HG02852 (cell line): ENCODE measurements at regions not wholly inside any gene's neighbourhood (a gene's known extent, or its start where the extent isn't known, plus 50 kb on each side); places are given as distances from the start of the nearest gene placed in this dataset.
"Not testable (repeated sequence)": the region's sequence is repeated elsewhere in the genome, so short reads cannot be mapped to it uniquely, and the experiment has no call there.

ENCODE experiments used
- ATAC-seq: cut with Tn5 transposase; IDR thresholded peaks from one replicate; pipeline ENCODE4 v1.9.1; 2021; ENCODE audit warnings: mild to moderate bottlenecking, moderate library complexity; ENCODE audit not compliant: unreplicated experiment

DNA sequence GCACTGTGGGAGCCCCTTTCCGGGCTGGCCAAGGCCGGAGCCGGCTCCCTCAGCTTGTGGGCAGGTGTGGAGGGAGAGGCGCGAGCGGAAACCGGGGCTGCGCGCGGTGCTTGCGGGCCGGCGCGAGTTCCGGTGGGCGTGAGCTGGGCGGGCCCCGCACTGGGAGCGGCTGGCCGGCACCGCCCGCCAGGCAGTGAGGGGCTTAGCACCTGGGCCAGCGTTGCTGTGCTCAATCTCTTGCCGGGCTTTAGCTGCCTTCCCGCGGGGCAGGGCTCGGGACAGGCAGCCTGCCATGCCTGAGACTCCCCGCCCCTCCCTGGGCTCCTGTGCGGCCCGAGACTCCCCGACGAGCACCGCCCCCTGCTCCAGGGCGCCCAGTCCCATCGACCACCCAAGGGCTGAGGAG is 405.2 kb upstream of the PRR20A start:
- ATAC-seq, result no peak

DNA sequence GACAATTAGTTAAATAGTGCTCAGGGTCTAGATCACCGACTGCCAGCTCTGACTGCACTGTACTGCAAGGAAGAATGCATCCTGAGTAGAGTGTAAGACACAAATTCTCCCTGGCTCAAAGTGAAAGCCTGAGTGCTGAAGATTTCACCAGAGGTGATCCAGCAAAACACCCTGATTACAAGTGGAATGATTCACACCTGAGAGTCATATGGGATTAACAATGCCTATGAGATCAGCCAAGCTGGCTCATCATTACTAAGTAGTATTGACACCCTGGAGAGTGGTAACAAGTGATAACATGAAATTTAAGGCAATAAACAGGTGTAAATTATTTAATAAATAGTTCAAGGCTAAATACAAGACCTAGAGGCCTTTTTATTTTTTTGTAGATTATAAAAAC is 403.8 kb upstream of the PRR20A start:
- ATAC-seq, result no peak

DNA sequence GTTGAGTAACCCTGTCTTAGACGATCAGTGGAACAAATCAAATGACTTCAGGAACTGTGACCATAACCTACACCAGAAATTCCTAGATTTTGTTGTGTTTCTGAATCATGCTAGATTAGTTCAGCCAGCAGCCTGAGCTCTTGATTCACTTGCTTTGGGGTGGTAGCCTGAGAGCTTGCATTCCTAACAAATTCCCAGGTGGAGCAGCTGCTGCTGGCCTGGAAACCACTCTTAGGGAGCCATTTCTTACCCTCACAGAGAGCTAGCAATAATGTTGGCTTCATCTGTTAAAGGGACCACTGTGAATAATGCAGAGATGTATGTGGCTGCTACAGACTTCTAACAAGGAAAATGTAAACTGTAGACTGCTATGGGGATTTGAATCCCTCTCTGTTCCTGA is 388.1 kb upstream of the PRR20A start:
- no peak for ATAC-seq

DNA sequence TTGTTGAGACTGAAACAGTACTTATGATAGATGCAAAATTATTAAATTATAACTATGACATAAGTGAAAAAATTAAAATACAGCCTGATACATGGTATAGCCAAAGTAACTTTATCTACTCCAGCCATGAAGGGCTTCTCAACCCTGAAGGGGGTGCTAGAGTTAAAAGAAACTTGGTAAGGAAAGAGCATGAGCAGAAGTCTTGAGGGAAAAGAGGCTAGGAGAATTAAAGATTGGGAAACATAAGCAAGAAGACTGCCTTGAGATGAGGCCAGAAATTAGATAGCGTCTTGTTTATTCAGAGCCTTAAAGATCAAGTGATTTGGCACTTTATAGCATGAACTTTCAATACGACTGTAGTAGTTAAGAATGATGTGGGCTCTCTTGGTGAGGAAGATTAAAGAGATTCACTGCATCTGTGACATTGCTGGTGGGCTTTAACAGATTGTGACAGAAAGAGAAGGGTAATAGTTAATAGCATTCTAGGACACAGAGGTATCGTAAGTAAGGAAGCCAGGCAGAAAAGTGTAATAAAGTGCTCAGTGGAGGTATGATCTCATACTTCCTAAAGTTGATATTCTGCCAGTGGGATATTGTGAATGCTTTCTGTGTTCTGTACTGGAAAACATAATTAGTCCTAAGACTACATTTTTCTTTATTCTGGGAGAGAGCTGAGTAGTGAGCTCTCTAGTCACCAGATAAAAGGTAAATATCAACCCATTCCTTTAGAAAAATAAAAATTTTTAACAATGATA is 385.4 kb upstream of the PRR20A start:
- no peak for ATAC-seq

DNA sequence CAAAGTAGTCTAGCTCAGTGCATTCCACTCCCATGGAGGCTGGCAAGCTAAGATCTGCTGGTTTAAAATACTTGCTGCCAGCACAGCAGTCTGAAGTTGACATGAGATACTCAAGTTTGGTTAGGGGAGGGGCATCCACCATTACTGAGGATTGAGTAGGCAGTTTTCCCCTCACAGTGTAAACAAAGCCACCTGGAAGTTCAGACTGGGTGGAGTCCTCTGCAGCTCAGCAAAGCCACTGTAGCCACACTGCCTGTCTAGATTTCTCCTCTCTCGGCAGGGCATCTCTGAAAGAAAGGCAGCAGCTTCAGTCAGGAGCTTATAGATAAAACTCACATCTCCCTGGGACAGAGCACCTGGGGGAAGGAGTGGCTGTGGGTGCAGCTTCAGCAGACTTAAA is 377.4 kb upstream of the PRR20A start:
- not testable (repeated sequence) for ATAC-seq

DNA sequence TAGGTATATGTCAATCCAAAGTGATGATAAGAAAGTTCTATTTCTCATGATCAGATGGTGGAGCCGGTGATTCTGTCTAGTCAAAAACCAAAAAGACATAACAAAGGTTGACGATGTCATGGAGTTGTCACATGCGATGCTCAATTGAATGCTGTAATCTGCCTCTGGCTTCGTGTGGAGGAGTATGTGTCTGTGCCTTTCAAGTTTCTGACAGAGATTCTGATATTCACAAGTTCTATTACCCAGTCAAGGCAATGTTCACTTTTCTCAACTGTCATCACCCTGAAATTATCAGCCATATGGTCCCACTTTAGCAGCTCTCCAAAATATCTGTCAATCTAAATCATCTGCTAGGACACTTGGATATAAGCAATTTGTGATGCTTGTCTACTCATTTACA is 367.6 kb upstream of the PRR20A start:
- no peak for ATAC-seq

DNA sequence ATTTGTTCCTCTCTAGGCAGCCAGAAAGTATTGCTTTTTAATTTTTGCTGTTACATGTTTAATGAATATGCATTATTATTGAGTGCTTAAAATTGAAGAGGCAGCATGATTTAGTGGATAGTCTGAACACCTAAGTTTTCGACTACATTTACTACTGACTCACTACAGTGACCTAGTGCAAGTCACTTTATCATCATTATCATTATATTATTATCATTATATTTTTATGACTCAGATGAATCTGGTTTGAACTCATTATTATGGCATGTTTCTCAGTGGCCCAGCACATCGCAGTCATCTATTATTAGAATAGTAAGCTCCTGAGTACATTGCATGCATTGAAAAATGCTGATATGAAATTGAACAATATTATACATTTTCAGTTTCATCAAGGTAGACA is 351.2 kb upstream of the PRR20A start:
- no peak for ATAC-seq

DNA sequence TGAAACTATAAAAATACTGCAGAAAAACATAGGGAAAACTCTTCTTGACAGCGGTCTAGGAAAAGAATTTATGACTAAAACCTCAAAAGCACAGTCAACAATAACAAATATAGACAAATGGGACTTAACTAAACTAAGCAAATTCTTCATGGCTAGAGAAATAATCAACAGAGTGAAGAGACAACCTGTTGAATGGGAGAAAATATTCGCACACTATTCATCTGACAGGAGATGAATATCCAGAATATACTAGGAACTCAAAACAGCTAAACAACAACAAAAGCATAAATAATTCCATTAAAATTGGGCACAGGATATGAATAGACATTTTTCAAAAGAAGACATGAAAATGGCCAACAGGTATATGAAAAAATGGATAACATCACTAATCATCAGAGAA is 303.6 kb upstream of the PRR20A start:
- ATAC-seq, result no peak

DNA sequence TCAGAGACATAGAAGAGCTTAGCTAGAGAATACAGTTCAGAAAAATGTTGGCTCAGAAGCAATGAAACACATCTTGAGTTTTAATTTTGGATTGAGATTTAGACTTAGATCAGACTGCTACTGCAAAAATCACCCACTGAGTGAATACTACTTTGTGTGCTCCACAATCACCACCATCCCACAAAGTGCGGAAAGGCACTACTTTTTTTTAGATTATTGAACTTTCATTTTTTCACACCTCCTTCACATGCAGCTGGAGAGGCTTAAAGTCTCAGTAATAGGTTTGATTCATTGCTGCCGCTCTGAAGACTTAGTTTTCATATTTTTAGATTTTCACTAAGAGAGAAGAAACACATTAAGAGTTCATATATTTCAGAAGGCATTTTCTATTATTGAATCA is 289.9 kb upstream of the PRR20A start:
- ATAC-seq, result no peak

DNA sequence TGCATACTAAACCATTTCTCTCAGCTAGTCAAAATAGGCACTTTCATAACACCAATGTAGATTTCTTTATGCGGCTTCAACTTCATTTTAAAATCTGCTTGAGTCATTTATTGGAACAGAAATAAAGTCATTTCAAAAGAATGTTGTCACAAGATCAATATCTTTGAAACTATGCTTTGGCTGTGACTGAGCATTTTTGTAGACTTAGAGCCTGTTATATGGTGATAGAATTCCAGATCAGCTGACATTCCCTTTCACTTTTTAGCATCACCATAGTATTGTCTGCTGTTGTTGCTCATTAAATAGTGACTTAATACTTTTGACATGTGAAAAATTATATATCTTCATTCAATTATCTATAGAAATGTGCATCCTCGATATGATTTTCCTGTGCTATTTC is 279.2 kb upstream of the PRR20A start:
- no peak for ATAC-seq

DNA sequence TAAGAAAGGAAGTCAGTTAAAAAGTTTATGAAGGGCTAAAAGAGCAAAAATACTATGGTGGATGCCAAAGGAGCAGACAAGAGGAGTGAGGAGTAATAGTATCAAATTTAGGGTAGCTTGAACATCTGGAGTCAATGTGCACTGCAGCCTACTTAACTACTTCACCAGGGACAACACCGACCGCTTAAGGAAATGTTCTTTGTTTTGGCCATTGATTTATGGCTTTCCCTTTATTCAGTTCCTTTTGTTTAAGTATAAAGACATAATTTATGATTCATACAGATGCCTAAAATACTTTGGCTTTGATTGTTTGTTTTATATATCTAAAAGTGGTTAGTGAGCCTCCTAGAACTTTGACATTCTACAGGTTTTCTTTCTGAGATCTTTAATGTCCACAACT is 276.3 kb upstream of the PRR20A start:
- no peak for ATAC-seq

DNA sequence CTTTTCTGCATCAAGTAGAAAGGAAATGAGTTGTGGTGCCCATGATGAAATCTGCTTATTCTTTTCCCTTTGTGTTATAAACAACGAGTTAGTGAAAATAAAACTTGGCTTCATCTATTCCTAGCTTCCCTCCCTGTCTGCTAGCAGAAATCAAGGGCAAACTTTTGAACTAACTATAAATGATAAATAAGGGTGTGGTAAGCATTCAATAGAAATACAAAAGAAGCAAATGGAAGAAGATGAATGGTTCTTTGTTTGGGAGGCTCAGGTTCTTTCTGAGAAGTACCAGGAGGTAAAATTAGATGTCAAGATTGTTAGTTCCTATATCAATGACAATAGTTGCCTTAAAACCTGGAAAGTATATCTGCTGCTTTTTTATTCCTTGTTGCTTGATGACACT is 275.3 kb upstream of the PRR20A start:
- no peak for ATAC-seq

DNA sequence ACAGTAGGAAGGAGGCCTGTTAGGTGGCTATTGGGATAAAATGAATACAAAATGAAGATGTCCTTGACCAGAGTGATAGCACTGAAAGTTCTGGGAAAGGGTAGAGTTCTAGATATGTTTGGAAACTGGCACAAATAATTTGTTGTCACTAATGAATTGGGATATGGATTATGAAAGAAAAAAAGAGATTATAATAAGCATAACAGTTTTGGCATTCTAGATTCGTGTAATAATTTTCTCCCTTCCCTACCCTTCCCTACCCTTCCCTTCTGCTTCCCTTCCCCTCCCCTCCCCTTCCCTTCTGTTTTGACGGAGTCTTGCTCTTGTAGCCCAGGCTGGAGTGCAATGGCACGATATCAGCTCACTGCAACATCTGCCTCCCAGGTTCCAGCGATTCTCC is 271.0 kb upstream of the PRR20A start:
- no peak for ATAC-seq

DNA sequence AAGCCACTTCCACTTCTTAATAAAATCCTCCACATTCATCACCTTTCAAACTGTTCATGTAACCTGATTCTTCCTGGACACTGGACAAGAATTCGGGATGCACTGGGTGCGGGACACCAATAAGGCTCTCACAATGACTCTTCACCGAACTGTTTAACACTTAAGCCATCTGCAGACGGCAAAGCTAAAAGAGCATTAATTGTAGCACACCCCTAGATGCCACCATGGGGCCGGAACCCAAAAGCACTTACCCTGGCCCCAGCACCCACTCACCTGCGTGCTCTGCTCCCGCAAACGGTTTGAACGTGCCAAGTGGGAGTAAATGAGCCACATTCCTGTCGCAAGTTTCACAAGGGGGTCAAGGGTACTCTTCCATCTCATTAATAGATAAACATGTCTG is 254.3 kb upstream of the PRR20A start:
- no peak for ATAC-seq

DNA sequence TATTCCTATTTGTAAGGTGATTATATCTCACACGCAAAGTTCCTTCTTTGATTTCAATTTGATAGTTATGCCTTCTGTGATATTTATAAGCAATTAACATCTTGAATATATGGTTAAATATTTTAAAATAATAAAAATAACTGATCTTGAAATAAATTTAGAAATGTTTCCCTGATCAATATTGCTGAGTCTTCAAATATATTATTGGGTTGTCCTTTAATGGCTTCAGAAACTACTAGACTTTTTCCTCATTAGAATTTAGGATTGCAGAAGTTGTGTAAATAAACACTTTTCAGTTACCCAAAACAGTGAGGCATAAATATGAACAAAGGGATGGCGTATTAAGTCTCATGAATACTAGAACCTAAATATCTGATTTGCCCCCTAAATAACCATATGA is 252.3 kb upstream of the PRR20A start:
- no peak for ATAC-seq

DNA sequence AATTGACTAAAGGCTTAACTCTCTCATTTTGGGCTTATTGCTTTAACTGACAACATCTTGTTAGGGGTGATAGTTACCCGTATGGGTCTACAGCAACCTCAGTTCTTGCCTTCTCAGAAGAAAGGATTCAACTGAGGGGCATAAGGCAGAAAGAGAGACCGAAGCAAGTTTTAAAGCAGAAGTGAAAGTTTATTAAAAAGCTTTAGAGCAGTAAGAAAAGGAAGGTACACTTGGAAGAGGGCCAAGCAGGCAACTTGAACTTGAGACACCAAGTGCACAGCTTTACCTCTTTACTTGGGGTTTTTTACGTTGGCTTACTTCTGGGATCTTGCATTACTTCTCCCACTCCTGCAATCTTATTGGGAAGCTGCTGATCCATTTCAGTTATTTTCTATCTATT is 246.9 kb upstream of the PRR20A start:
- no peak for ATAC-seq

DNA sequence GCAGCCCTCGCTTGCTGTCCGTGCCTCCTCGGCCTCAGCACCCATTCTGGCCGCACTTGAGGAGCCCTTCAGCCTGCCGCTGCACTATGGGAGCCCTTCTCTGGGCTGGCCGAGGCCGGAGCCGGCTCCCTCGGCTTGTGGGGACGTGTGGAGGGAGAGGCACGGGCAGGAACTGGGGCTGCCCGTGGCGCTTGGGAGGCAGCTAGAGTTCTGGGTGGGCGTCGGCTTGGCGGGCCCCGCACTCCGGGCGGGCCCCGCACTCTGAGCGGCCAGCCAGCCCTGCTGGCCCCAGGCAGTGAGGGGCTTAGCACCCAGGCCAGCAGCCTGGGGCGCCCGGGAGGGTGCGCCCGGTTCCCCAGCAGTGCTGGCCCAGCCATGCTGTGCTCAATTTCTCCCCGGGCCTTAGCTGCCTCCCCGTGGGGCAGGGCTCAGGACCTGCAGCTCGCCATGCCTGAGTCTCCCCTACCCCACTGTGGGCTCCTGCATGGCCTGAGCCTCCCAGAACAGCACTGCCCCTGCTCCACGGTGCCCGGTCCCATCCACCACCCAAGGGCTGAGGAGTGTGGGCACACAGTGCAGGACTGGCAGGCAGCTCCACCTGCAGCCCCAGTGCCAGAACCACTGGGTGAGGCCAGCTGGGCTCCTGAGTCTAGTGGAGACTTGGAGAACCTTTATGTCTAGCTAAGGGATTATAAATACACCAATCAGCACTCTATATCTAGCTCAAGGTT is 240.0 kb upstream of the PRR20A start:
- no peak for ATAC-seq

DNA sequence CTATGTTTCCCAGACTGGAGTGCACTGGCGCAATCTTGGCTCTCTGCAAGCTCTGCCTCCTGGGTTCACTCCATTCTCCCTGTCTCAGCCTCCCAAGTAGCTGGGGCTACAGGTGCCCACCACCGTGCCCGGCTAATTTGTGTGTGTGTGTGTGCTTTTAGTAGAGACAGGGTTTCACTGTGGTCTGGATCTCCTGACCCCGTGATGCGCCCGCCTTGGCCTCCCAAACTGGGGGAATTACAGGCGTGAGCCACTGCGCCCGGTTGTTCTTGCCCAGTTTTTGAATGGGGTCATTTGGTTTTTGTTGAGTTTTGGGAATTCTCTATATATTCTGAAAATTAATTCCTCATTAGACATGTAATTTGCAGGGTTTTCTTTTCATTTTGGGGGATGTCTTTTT is 238.4 kb upstream of the PRR20A start:
- no peak for ATAC-seq

DNA sequence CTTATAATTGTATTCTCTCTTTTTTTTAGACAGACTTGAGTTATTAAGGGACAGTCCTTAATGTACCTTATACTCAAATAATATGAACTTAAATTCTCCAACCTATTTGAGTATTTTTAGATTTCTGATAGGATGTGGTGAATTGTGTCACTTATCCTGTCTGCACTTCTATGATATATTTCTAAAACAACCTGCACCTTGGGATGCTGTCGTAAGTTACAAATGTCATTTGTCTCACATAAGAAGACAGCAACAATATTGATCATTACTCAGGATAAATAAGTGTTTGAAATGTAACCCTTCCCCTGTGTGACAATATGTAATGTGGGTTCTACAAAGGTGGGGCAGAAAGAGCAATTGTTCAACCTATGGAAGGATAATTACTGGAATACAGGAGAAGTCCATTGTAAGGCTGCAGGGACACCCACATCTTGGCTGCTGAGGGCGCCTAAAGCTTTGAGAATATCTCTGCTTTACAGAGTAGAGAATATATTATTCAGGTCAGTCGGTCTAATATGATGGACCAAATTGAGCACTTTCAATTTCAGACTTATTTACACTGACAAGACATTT is 236.9 kb upstream of the PRR20A start:
- ATAC-seq, result no peak

DNA sequence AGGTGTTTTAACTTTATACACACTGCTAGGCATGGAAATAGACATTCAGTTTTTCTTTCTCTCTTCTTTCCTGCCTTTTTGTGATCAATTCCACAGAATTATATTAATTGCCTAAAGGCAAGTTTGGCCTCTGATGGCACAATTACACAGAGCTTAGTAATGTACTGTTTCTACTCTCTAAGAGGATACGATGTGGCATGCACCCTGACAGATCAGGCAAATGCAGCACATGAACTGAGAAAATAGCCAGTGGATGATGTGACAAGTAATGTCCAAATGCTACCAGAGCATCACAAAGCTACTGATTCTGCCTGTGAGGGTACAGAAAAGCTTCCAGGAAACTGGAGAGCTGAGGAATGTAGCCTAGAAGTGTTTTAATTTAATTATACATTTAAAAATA is 233.8 kb upstream of the PRR20A start:
- ATAC-seq, result no peak

DNA sequence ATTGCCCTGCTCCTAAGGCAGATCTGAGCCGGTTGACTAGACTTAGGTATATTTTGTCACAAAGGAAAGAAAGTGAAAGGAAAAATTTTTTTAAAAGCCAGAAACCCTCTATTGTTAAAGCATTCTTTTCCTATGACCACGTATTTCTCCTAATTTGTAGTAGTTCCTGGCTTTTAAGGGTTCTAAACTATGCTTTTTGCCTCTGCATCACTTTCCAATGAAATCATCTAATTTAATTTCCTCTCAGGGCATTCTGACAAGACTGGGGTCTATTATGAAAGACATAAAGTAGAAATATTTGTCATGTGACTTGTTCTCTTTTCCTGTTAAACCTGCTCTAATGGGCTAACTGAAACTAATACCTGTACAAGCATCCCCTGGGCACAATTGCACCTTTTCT is 233.0 kb upstream of the PRR20A start:
- ATAC-seq, result no peak

DNA sequence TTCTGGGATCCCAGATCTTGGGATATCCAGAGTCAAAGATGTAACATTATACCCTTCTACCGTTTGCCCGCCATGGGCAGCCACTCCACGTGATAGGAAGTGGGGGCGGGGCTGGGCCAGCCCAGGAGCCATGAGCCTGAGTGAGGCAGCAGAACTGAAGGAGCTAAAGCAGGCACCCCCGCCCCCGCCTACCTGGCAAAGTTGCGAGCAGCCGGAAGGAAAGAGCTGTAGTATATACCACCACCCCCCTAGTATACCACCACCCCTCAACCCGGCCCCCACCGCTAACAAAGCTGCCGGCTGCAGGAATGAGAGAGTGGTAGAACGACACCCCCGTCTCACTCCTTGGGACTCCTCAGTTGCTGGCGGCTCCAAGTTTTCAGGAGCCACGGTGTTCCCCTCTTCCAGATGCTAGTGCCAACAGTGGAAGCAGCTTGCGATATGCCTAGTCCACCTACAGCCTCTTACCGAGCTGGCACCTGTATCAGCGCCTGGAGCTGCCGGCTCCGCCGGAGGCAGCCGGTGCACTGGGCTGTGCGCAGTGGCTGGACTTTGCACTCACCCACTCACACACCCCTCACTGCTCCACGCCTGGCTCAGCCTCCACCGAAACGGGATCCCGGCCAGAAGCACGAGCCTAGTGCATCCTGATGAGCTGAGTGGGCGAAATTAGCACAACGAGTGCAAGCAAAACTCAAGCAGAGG is 230.7 kb upstream of the PRR20A start:
- ATAC-seq, result no peak
